ENCODE measurements at regions not wholly inside any gene's neighbourhood (a gene's known extent, or its start where the extent isn't known, plus 50 kb on each side); places are given as distances from the start of the nearest gene placed in this dataset.

DNA sequence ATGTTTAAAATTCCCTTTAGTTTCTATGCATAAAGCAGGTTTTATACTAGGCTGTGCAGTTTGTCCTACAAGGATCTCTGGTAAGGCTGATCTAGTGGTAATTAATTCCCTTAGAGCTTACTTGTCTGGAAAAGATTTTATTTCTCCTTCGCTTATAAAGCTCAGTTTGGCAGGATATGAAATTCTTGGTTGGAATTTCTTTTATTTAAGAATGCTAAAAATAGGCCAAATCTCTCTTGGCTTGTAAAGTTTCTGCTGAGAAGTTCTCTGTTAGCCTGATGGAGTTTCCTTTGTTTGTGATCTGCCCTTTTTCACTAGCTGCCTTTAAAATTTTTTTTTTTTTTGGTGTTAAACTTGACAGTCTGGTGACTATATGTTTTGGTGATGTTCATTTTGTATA, 237.1 kb upstream of the TLE4 start:
- no peak overlapping the region for H3K27ac ChIP-seq (ENCODE audit: insufficient read depth, low read depth, low read length)
- no peak for FAIRE-seq
- POLR2A ChIA-PET: no interaction called here
- H3K36me3 ChIP-seq (ENCODE audit: control insufficient read depth in 2 of 2, extremely low read depth in 1 of 2, insufficient read depth in 2 of 2, low read length in 2 of 2): no peaks in the 10 kb centered on the region
- H3K9me3 ChIP-seq (replicated peaks; ENCODE audit: control insufficient read depth, insufficient read depth, low read length): no peaks in the 10 kb centered on the region
- H3K79me2 ChIP-seq (ENCODE audit: control insufficient read depth, insufficient read depth, low read length): no peaks in the 10 kb centered on the region
- no peaks in the 10 kb centered on the region for H3K9me1 ChIP-seq (replicated peaks; ENCODE audit: control insufficient read depth, extremely low read depth, insufficient read depth, low read length)
- CTCF ChIA-PET: no interaction called here
- intact Hi-C loops (cut with micrococcal nuclease) (no loop called here), dilution Hi-C loops (cut with MboI; ENCODE audit: extremely low pct_ligation_motif_present, low sequenced_read_pairs) (no loop called here)
- no peak for DNase-seq (ENCODE audit: low read depth, low spot score)
- no TSS peak for BruUV-seq (replicated peaks)
- no peak overlapping the region for H3K9ac ChIP-seq (replicated peaks; ENCODE audit: extremely low read depth, insufficient read depth, low read length)
- no peaks in the 10 kb centered on the region for H3K27me3 ChIP-seq (ENCODE audit: control insufficient read depth in 2 of 2, insufficient read depth in 2 of 2, low read length in 2 of 2)
- H4K20me1 ChIP-seq (replicated peaks; ENCODE audit: control insufficient read depth, extremely low read depth, insufficient read depth, low read length): no peaks in the 10 kb centered on the region
- H3K4me2 ChIP-seq (ENCODE audit: insufficient read depth, low read length): no peak overlapping the region
- no peak overlapping the region for H3K4me3 ChIP-seq (replicated peaks in 1 of 3; ENCODE audit: insufficient read depth in 1 of 3, low read depth in 1 of 3, low read length in 3 of 3)
- H3K4me1 ChIP-seq (ENCODE audit: control insufficient read depth, extremely low read depth, insufficient read depth, low read length): no peaks in the 10 kb centered on the region
- TF ChIP-seq CTCF (IDR thresholded peaks at IDR 0.05; ENCODE audit: extremely low read depth in 1 of 2, insufficient read depth in 1 of 2, low read depth in 1 of 2, low read length in 2 of 2): no peak
- TF ChIP-seq JUN (IDR thresholded peaks at IDR 0.05; ENCODE audit: borderline replicate concordance, insufficient read depth, insufficient read length, low read depth): no peak
- TF ChIP-seq, protein P1, sequence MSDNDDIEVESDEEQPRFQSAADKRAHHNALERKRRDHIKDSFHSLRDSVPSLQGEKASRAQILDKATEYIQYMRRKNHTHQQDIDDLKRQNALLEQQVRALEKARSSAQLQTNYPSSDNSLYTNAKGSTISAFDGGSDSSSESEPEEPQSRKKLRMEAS (IDR thresholded peaks at IDR 0.05; ENCODE audit: insufficient read depth, insufficient read length): no peak
- no peak for TF ChIP-seq MYC (IDR thresholded peaks at IDR 0.05; ENCODE audit: low read depth, low read length)
- no peak for TF ChIP-seq EZH2 (IDR thresholded peaks at IDR 0.05; ENCODE audit: borderline replicate concordance, low read depth, low read length, severe bottlenecking)
- TF ChIP-seq GATA2 (IDR thresholded peaks at IDR 0.05; ENCODE audit: insufficient read depth, insufficient read length, low read depth, low read length): no peak
- TF ChIP-seq POLR2AphosphoS5 (IDR thresholded peaks at IDR 0.05; ENCODE audit: insufficient read depth, low read depth, low read length): no peak
- no peak for TF ChIP-seq POLR2A (IDR thresholded peaks at IDR 0.05; ENCODE audit: low read depth, low read length)
- no peak for TF ChIP-seq FOS (IDR thresholded peaks at IDR 0.05; ENCODE audit: borderline replicate concordance, insufficient read depth, low read length)
- H2AFZ ChIP-seq (ENCODE audit: low read depth, low read length): no peak overlapping the region
